Caco-2 (cell line): ENCODE measurements at regions not wholly inside any gene's neighbourhood (a gene's known extent, or its start where the extent isn't known, plus 50 kb on each side); places are given as distances from the start of the nearest gene placed in this dataset.

Experiments used
- BruUV-seq: library from RNA; stranded (reverse); fragments of 400-500 nt; replicated peaks from 2 replicates; lab custom pipeline; 2021; lab: Mats Ljungman, UMichigan
- CTCF ChIA-PET: fragments of 300-600 bp; sonication (Branson Sonifier 250); formaldehyde crosslinking; loops from one replicate; lab custom pipeline; 2022; ENCODE audit warnings: antibody characterized with exemption; lab: Charles Lee
- POLR2A ChIA-PET: fragments of 300-600 bp; sonication (Branson Sonifier 250); formaldehyde crosslinking; loops from one replicate; lab custom pipeline; 2022; ENCODE audit warnings: antibody characterized with exemption; lab: Charles Lee
- DNase-seq, 2 experiments: peaks; one replicate each; pipeline versions ENCODE4 v3.0.0 to v3.0.0-alpha.2; 2020 to 2022
- H3K27me3 ChIP-seq: replicated peaks from 2 replicates; pipeline ENCODE4 v1.6.0; 2011; ENCODE audit warnings: low read length; ENCODE audit not compliant: control insufficient read depth, insufficient read depth
- H3K36me3 ChIP-seq: 2 replicates; pipeline ENCODE4 v1.5.1; 2011; ENCODE audit warnings: low read length; ENCODE audit not compliant: control insufficient read depth, insufficient read depth
- H3K4me1 ChIP-seq: fragments of 250-450 bp; sonication (Bioruptor Pico); 2 replicates; pipeline ENCODE4 v1.5.1; 2020; ENCODE audit warnings: mild to moderate bottlenecking
- H3K4me3 ChIP-seq: 2 replicates; pipeline ENCODE4 v1.5.1; 2011; ENCODE audit warnings: low read depth, mild to moderate bottlenecking, control low read depth, low read length
- H3K9me3 ChIP-seq: fragments of 250-450 bp; sonication (Bioruptor Pico); 2 replicates; pipeline ENCODE4 v1.5.1; 2020; ENCODE audit warnings: mild to moderate bottlenecking, moderate library complexity
- H3K27ac Mint-ChIP-seq: one replicate; pipeline ENCODE4 v1.8.0; 2022; ENCODE audit warnings: mixed read lengths; ENCODE audit not compliant: unreplicated experiment
- H3K27me3 Mint-ChIP-seq: one replicate; pipeline ENCODE4 v1.8.0; 2022; ENCODE audit warnings: mixed read lengths; ENCODE audit not compliant: insufficient read depth, unreplicated experiment
- H3K36me3 Mint-ChIP-seq: one replicate; pipeline ENCODE4 v1.8.0; 2022; ENCODE audit warnings: mild to moderate bottlenecking, mixed read lengths; ENCODE audit not compliant: insufficient read depth, unreplicated experiment
- H3K4me1 Mint-ChIP-seq: one replicate; pipeline ENCODE4 v1.8.0; 2022; ENCODE audit warnings: low read depth, mixed read lengths; ENCODE audit not compliant: unreplicated experiment
- H3K4me3 Mint-ChIP-seq: one replicate; pipeline ENCODE4 v1.8.0; 2022; ENCODE audit warnings: mild to moderate bottlenecking, moderate library complexity, mixed read lengths; ENCODE audit not compliant: unreplicated experiment
- H3K9me3 Mint-ChIP-seq: one replicate; pipeline ENCODE4 v1.8.0; 2022; ENCODE audit warnings: mixed read lengths; ENCODE audit not compliant: unreplicated experiment
- intact Hi-C: fragments of 100-400 bp; cut with micrococcal nuclease; formaldehyde crosslinking; loops from one replicate; pipeline ENCODE4 v1.10.0; 2022; ENCODE audit not compliant: unreplicated experiment
- TF ChIP-seq, protein P1 (sequence below), 2 experiments: fragments of 200-600 bp in 1 of 2; IDR thresholded peaks; 1 replicate in 1 of 2; 2 replicates in 1 of 2; pipeline versions ENCODE4 v1.5.1 to v1.8.0; 2011 to 2022; ENCODE audit warnings: antibody characterized with exemption in 1 of 2, control low read depth in 1 of 2, inconsistent platforms in 1 of 2, low read depth in 1 of 2, low read length in 1 of 2, mild to moderate bottlenecking in 1 of 2, moderate library complexity in 1 of 2; ENCODE audit not compliant: insufficient read depth in 1 of 2, severe bottlenecking in 1 of 2, unreplicated experiment in 1 of 2

DNA sequence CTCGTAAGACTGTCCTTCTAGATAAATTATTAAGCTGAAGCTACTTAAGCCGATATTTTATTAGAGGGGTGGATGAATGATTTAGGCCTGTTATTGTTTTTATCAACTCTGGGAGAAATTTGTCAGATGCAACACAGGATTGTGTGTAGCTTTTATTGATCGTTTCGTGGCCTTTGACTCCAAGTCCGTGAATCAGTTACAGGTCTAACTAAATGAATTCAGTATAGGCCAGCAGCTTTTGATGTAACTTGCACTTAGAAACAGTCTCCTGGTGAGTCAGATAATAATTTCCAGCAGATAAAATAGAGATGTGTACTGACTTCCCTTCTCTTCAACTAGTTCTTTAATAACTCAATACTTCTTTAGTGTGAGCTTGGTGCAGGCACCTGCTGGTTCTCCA lies 341.7 kb upstream of the SMIM30 start:
- Histone ChIP-seq H3K4me1 (no peaks in the 10 kb centered on the region), H3K36me3 (no peaks in the 10 kb centered on the region), H3K4me3 (no peak overlapping the region), H3K9me3 (no peaks in the 10 kb centered on the region), H3K27me3 (no peaks in the 10 kb centered on the region)
- no TSS peak for BruUV-seq
- Mint-ChIP-seq H3K4me3 (no peak overlapping the region), H3K9me3 (no peaks in the 10 kb centered on the region), H3K27ac (no peak overlapping the region), H3K36me3 (no peaks in the 10 kb centered on the region), H3K27me3 (peaks cover 6% of the 10 kb centered on the region), H3K4me1 (no peaks in the 10 kb centered on the region)
- TF ChIP-seq, protein P1, sequence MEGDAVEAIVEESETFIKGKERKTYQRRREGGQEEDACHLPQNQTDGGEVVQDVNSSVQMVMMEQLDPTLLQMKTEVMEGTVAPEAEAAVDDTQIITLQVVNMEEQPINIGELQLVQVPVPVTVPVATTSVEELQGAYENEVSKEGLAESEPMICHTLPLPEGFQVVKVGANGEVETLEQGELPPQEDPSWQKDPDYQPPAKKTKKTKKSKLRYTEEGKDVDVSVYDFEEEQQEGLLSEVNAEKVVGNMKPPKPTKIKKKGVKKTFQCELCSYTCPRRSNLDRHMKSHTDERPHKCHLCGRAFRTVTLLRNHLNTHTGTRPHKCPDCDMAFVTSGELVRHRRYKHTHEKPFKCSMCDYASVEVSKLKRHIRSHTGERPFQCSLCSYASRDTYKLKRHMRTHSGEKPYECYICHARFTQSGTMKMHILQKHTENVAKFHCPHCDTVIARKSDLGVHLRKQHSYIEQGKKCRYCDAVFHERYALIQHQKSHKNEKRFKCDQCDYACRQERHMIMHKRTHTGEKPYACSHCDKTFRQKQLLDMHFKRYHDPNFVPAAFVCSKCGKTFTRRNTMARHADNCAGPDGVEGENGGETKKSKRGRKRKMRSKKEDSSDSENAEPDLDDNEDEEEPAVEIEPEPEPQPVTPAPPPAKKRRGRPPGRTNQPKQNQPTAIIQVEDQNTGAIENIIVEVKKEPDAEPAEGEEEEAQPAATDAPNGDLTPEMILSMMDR (IDR thresholded peaks at IDR 0.05; ENCODE audit: insufficient read depth in 1 of 2, low read depth in 1 of 2, low read length in 1 of 2, severe bottlenecking in 1 of 2, unreplicated experiment in 1 of 2) = no peak
- CTCF ChIA-PET = no interaction called here
- POLR2A ChIA-PET = no interaction called here
- intact Hi-C loops = no loop called here
- no peak for DNase-seq

DNA sequence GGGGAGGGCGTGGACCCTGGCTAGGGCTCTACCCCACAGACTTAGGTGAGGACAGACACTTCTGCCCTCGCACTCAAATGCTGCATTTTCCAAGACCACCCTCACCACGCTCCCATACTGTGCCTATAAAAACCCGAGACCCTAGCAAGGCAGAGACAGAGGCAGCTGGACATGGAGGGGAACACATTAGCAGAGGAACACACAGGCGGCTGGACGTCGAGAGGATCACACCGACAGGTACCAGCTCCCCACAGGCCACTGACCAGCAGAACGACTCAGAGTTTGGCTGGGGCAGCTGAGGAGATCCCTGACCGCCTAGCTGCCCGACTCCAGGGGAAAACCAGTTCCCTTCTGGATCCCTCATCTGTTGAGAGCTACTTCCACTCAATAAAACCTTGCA lies 338.2 kb upstream of the SMIM30 start:
- Histone ChIP-seq H3K36me3 (no peaks in the 10 kb centered on the region), H3K27me3 (no peaks in the 10 kb centered on the region), H3K4me1 (no peaks in the 10 kb centered on the region), H3K4me3 (no peak overlapping the region), H3K9me3 (no peaks in the 10 kb centered on the region)
- DNase-seq = no peak
- no peaks in the 10 kb centered on the region for H3K4me1 Mint-ChIP-seq
- TF ChIP-seq, protein P1 (IDR thresholded peaks at IDR 0.05; ENCODE audit: insufficient read depth in 1 of 2, low read depth in 1 of 2, low read length in 1 of 2, severe bottlenecking in 1 of 2, unreplicated experiment in 1 of 2) = no peak
- POLR2A ChIA-PET = no interaction called here
- CTCF ChIA-PET = no interaction called here
- no TSS peak for BruUV-seq
- H3K36me3 Mint-ChIP-seq = no peaks in the 10 kb centered on the region
- no peak overlapping the region for H3K27ac Mint-ChIP-seq
- no peaks in the 10 kb centered on the region for H3K9me3 Mint-ChIP-seq
- H3K27me3 Mint-ChIP-seq = peaks cover 7% of the 10 kb centered on the region
- intact Hi-C loops = no loop called here
- no peak overlapping the region for H3K4me3 Mint-ChIP-seq

DNA sequence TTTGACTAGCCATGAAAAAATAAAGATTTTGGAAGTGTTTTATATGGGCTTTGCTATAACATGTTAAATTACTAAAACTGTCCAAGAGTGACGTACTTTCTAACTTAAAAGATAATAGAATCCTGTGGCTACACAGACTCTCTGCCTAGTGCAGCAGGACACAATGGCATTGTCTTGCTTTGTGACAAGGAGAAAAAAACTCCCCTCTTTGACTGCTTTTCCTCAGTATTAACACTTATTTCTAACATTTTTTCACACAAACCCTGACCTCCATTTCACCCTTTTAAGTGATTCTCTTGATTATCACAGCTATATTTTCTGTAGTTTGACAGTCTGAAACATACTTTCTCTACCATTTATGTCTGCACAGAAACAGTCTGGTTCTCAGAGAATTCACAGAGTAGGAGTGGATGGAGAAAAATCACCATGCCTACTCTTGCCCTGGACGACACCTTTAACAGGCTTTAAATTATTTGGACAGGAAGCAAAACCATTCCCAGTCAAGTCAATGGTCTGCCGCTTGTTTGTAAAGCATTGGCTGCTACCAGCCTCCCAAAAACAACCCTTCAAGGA lies 336.3 kb upstream of the SMIM30 start:
- intact Hi-C loops = no loop called here
- DNase-seq = no peak
- H3K27ac Mint-ChIP-seq = no peak overlapping the region

More for the DNA sequence above, 336.3 kb upstream of the SMIM30 start:
- POLR2A ChIA-PET = no interaction called here
- Histone ChIP-seq H3K4me3 (no peak overlapping the region), H3K4me1 (no peaks in the 10 kb centered on the region), H3K36me3 (no peaks in the 10 kb centered on the region), H3K9me3 (no peaks in the 10 kb centered on the region), H3K27me3 (no peaks in the 10 kb centered on the region)
- BruUV-seq = no TSS peak
- TF ChIP-seq, protein P1 (IDR thresholded peaks at IDR 0.05; ENCODE audit: insufficient read depth in 1 of 2, low read depth in 1 of 2, low read length in 1 of 2, severe bottlenecking in 1 of 2, unreplicated experiment in 1 of 2) = no peak
- no peak overlapping the region for H3K4me3 Mint-ChIP-seq
- H3K36me3 Mint-ChIP-seq = no peaks in the 10 kb centered on the region
- CTCF ChIA-PET = no interaction called here
- no peaks in the 10 kb centered on the region for H3K9me3 Mint-ChIP-seq
- H3K27me3 Mint-ChIP-seq = peaks cover 7% of the 10 kb centered on the region
- no peaks in the 10 kb centered on the region for H3K4me1 Mint-ChIP-seq
